ENCODE measurements at regions not wholly inside any gene's neighbourhood (a gene's known extent, or its start where the extent isn't known, plus 50 kb on each side); places are given as distances from the start of the nearest gene placed in this dataset.

DNA sequence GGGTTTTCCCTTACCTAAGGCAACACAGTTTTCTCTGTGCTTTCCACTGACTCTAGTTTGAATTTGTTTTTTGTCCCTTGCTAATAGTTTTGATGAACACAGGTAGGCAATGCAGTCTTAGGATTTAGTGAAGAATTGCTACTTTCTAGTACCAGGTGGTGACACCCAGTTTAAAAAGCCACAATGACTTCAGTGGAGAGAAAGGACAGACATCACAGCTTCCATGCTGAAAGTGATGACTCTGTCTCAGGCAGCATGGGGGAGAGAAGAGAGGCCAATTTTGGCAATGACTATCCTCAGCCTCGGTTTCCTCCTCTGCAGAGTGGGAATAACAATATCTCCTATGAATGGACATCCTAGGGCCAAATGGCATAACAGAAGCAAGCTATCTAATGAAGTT is 118.8 kb downstream of the AXIN2 start:
- no peak for FAIRE-seq

DNA sequence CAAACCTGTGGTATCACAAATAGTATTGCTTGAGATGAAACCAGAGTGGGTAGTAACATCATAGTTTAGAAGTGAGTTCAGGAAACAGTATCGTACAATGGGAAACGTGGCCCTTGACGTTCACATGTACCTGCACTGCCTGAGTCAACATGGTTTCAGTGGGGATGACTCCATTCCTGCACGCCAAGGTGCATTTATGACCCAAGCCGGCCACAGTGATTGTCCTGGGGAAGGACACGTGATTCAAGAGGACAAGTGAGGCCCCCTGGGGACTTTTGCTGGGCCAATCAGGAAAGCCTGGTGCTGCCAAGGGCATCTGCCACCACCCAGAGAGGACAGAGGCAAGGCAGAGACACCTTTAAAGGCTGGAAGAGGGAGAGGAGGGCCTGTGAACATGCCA is 119.2 kb downstream of the AXIN2 start:
- no peak for FAIRE-seq

DNA sequence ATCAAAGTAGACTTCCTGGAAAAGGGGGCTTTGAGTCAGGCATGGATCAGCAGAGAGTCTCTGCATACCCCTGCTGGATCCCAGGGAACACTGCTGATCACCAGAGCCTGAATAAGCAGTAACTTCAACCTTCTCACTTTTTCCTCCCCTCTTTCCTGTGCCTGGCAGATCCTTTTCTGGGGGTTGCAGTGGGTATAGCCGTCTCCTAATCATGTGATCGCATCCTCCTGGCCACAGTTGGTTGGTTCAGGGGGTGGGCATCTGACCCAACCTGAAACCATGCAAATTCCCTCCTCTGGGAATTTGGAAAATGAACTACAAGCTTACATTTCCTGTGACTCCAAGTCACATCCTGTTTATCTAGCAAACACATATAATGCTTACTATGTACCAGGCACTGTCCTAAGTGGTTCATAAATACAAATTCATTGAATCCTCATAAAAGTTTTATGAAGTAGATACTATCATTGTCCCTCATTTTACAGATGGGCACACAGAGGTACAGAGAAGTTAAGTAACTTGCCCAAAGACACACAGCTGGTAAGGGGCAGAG is 120.3 kb downstream of the AXIN2 start:
- FAIRE-seq = no peak

DNA sequence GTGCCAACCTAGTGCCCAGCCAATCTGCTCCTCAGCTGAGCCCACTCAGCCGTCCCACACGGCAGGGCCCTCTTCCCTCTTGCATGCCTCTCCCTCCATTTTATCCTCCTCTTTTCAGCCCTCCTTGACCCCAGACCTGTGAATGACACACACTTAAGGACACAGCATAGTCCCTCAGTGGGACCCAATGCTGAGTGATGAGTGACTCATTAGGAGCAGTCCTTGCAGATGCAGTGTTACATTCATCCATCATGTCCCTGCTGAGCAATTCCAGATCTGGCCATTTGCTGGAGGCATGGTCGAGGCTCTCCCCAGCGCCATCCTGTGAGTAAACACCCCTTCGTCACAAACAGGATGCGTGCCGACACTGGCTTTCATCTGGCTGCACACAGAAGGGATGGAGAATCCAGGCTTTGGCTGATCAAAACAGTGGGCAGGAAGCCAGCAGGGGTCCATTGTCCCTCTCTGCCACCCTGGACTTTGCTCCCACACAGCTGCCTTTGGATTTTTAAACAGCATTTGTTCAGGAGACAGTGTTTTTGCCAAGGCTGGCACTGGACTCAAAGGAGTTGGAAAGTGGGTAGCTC is 122.6 kb downstream of the AXIN2 start:
- FAIRE-seq = no peak

- no peak for FAIRE-seq
Observed at GRCh38 chr17:65438173-65438572, 123.3 kb downstream of the AXIN2 start.

- FAIRE-seq = no peak
Observed at GRCh38 chr17:65436871-65437270, 124.6 kb downstream of the AXIN2 start.

- no peak for FAIRE-seq
Observed at GRCh38 chr17:65434878-65435277, 126.6 kb downstream of the AXIN2 start.

GRCh38 chr17:65434251-65434650 is 127.2 kb downstream of the AXIN2 start:
- no peak for FAIRE-seq

DNA sequence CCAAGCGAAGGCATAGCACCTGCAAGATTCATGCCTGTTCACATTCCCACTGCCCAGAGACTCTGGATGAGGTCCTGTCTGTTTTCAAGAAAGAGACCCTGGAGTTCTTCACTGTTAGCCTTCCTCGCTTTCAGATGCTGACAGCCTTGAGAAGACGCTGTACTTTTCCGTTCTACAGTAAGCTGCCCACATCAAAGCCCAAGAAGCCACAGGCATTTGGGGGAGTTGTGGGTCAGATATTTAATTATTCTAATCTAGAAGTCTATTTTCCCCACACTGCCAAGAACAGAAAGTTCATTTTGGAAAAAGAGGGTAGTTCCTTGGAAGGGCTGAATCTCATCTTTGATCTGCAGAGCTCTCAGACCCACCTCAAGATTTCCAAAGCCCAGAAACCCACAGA is 127.9 kb downstream of the AXIN2 start:
- FAIRE-seq = no peak

DNA sequence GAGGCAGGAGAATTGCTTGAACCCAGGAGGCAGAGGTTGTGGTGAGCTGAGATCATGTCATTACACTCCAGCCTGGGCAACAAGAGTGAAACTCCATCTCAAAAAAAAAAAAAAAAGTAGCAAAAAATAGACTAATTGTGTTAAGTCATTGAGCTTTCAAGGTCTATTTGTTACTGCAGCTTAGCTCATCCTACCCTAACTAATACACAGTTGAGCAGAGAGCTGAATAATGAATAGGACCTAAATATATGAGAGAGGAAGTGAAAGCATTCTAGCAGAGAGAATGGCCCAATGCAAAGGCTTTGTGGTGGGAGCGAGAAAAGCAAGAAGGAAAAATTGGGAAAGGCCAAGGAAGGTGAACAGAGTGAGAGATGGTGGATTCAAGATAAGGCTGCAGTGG is 128.3 kb downstream of the AXIN2 start:
- no peak for FAIRE-seq

- FAIRE-seq = no peak
Observed at GRCh38 chr17:65431116-65431515, 130.3 kb downstream of the AXIN2 start.

DNA sequence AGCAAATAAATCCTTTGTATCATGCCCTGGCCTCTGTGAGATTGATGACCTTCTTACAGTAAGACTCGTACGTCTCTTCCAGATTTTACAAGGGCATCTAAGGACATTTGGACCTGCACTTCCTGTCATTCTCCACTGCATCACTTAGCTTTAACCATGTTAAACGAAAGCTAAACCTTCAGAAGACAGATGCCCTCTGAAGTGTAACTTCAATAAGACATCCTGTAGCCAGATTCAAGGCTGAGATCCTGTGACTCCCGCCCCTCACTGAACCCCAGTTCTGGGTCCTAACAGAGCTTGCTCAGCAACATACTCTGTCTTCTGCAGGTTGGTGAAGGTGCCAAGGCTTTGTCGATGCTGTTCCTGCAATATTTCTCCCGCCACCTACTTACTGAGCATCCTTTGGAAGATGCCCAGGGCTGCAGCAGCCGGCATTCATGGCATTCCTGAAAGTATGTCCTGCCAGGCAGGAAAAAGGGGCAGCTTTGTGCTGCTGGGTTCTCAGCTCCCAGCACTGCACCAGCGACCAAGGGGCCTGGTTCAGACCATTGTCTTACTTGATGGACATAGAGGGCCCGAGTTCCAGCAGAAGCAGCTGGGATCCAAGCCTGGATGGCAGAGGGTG is 131.1 kb downstream of the AXIN2 start:
- no peak for FAIRE-seq

DNA sequence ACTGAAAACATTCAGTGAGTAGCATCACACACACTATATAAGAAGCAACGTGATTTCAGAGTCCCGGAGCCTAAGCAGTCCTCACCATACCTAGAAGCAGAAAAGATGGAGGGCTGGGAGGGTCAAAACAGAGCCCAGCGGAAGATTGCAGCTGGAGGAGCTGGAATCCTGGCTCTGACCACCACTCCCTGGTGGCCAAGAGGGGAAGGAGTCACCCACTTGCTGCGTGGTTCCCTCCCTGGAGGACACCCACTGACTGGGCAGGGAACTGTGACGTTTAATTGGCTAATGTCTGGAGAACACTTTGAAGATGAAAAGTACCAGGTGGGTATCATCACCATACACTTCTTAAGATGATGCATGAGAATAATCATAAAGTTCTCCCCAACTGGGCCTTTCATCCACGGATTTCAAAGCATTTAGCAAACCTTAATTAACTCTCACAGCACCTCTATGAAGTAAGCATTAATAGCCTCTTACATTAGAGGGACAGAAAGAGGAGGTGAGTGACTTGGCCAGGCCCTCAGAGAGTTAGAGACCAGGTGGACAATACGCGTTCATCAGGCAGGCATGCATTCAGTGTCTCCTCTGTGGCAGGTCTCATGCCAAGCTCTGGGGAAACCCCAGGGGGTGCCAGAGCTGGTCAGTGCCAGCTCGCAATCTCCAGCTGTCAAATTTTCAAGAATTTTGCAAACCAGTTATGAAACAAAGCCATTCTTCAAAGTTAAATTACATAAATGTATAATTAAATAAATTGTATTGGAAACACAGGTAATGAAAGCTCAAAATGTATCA is 137.9 kb downstream of the AXIN2 start:
- no peak for FAIRE-seq

- no peak for FAIRE-seq
Observed at GRCh38 chr17:65418622-65419021, 142.8 kb downstream of the AXIN2 start.

GRCh38 chr17:65417406-65418221 is 143.8 kb downstream of the AXIN2 start:
- FAIRE-seq = no peak

GRCh38 chr17:65415991-65416390 is 145.5 kb downstream of the AXIN2 start:
- no peak for FAIRE-seq

DNA sequence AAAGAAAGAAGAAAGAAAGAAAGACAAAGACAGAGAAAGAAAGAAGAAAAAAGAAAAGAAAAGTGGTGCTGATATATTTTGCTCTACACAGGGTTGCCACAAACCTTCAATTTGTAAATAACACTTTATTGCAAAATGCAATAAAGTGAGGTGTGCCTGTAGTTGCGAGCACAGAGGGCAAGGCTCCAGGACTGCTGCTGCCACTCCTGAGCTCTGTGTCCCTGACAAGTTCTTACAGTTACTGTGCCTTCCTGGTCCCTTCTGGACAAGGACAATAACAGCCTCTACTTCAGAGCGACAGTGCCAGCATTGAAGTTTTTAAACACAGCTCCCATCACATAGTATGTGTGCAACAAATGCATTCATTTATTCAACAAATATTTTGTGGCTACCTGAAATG is 148.1 kb downstream of the AXIN2 start:
- no peak for FAIRE-seq

GRCh38 chr17:65409381-65409780 is 152.1 kb downstream of the AXIN2 start:
- FAIRE-seq = no peak

DNA sequence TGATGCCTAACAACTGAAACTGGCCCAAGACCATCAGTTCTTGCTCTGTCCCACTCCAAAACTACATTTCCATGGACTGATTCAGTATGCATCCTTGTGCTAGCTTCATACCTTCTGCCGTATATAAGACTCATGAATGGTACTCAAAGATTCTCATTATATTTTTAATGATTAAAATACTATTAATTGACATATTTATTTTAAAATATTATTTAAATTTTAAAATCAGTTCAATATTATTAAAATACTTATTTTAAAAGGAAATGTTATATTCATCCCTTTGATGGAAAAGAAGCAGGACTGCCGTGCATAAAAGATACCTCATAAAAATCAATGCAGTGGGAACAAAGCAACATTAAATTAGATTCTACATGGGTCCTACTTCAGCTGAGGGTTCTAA is 153.4 kb downstream of the AXIN2 start:
- FAIRE-seq = peak; percentile 11

GRCh38 chr17:65407017-65407416 is 154.4 kb downstream of the AXIN2 start:
- FAIRE-seq = no peak

DNA sequence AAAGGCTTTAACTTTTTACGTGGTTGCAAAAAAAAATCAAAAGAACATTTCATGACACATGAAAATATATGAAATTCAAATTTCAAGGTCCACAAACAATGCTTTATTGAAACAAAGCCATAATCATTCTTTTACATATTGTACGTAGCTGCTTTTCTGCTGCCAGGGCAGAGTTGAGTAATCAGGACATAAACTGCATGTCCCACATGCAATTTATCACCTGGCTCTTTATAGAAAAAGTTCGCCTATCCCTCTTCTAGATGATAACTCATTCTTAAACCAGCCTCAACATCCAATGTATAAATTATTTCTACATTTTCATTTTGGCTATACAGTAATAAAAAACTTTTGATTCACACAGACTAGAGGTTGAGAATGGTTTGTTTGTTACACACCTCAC is 154.9 kb downstream of the AXIN2 start:
- no peak for FAIRE-seq

- FAIRE-seq = no peak
Observed at GRCh38 chr17:65405563-65405962, 155.9 kb downstream of the AXIN2 start.

GRCh38 chr17:65404761-65405160 is 156.7 kb downstream of the AXIN2 start:
- FAIRE-seq = no peak

Data from G401.6 (cell line).